Smooth muscle cell (in vitro differentiated cells): ENCODE measurements at regions not wholly inside any gene's neighbourhood (a gene's known extent, or its start where the extent isn't known, plus 50 kb on each side); places are given as distances from the start of the nearest gene placed in this dataset.

Experiments used
- DNase-seq: peaks from one replicate; lab custom pipeline; 2025; ENCODE audit not compliant: unreplicated experiment; lab: John Stamatoyannopoulos, UW
- H2AFZ ChIP-seq: fragments of 200-600 bp; sonication (generic); 2 replicates; pipeline ENCODE4 v1.6.0; 2016; ENCODE audit warnings: antibody characterized with exemption, low read depth, mild to moderate bottlenecking
- H3F3A ChIP-seq: fragments of 200-600 bp; sonication (generic); 2 replicates; pipeline ENCODE4 v1.6.0; 2017; ENCODE audit warnings: antibody characterized with exemption, low read depth
- H3K27ac ChIP-seq: fragments of 200-600 bp; sonication (generic); 2 replicates; pipeline ENCODE4 v1.5.1; 2016; ENCODE audit warnings: low read depth, mild to moderate bottlenecking
- H3K27me3 ChIP-seq: fragments of 200-600 bp; sonication (generic); 2 replicates; pipeline ENCODE4 v1.6.1; 2016; ENCODE audit warnings: low read depth, mild to moderate bottlenecking
- H3K36me3 ChIP-seq: fragments of 200-600 bp; sonication (generic); 2 replicates; pipeline ENCODE4 v1.5.1; 2016; ENCODE audit warnings: low read depth
- H3K4me1 ChIP-seq: fragments of 200-600 bp; sonication (generic); 2 replicates; pipeline ENCODE4 v1.5.1; 2016; ENCODE audit warnings: low read depth
- H3K4me2 ChIP-seq: fragments of 200-600 bp; sonication (generic); 2 replicates; pipeline ENCODE4 v1.6.0; 2016; ENCODE audit warnings: mild to moderate bottlenecking
- H3K4me3 ChIP-seq: fragments of 200-600 bp; sonication (generic); 2 replicates; pipeline ENCODE4 v1.5.1; 2016; ENCODE audit warnings: mild to moderate bottlenecking
- H3K79me2 ChIP-seq: fragments of 200-600 bp; sonication (generic); 2 replicates; pipeline ENCODE4 v1.6.0; 2016; ENCODE audit warnings: low read depth, mild to moderate bottlenecking
- H3K9ac ChIP-seq: fragments of 200-600 bp; sonication (generic); 2 replicates; pipeline ENCODE4 v1.6.0; 2016; ENCODE audit warnings: low read depth
- H3K9me3 ChIP-seq: fragments of 200-600 bp; sonication (generic); replicated peaks from 2 replicates; pipeline ENCODE4 v1.5.1; 2016; ENCODE audit warnings: low read depth
- H4K20me1 ChIP-seq: fragments of 200-600 bp; sonication (generic); 2 replicates; pipeline ENCODE4 v1.6.0; 2016; ENCODE audit warnings: low read depth
- WGBS: methylation state at CpG from one replicate; pipeline ENCODE4 v1.1.7; 2016; ENCODE audit warnings: low lambda C conversion rate; 5-methylcytosine and 5-hydroxymethylcytosine counted together
- TF ChIP-seq, protein P1 (sequence below): fragments of 200-600 bp; sonication (generic); IDR thresholded peaks from 2 replicates; pipeline ENCODE4 v1.5.1; 2017; ENCODE audit warnings: borderline replicate concordance, mild to moderate bottlenecking, antibody characterized with exemption; ENCODE audit not compliant: insufficient read depth, poor library complexity, severe bottlenecking

DNA sequence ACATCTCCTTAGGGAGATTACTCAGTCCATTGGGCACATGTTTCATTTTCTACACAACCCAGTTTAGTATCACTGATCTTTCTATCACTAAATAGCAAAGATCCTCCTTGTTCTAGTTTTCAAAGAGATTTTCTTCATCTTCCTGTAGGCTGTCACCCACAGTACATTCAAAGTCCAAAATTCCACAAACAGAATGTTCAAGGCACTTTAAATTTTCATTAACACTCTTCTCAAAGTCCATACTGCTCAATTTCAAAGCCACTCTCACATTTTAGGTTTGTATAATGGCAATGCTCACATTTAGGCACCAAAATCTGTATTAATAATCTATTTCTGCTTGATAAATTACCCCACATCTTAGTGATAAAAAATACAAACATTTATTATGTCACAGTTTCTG, 152.8 kb downstream of the FSIP2 start:
- H3F3A ChIP-seq, result no peaks in the 10 kb centered on the region
- no peaks in the 10 kb centered on the region for H3K79me2 ChIP-seq
- TF ChIP-seq, protein P1, sequence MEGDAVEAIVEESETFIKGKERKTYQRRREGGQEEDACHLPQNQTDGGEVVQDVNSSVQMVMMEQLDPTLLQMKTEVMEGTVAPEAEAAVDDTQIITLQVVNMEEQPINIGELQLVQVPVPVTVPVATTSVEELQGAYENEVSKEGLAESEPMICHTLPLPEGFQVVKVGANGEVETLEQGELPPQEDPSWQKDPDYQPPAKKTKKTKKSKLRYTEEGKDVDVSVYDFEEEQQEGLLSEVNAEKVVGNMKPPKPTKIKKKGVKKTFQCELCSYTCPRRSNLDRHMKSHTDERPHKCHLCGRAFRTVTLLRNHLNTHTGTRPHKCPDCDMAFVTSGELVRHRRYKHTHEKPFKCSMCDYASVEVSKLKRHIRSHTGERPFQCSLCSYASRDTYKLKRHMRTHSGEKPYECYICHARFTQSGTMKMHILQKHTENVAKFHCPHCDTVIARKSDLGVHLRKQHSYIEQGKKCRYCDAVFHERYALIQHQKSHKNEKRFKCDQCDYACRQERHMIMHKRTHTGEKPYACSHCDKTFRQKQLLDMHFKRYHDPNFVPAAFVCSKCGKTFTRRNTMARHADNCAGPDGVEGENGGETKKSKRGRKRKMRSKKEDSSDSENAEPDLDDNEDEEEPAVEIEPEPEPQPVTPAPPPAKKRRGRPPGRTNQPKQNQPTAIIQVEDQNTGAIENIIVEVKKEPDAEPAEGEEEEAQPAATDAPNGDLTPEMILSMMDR, result no peak
- DNase-seq, result no peak
- H3K4me2 ChIP-seq, result no peak overlapping the region
- no peak overlapping the region for H3K27ac ChIP-seq
- no peaks in the 10 kb centered on the region for H3K36me3 ChIP-seq
- H3K27me3 ChIP-seq, result no peaks in the 10 kb centered on the region
- no peaks in the 10 kb centered on the region for H3K9me3 ChIP-seq
- H3K9ac ChIP-seq, result no peak overlapping the region
- H3K4me3 ChIP-seq, result no peak overlapping the region
- H3K4me1 ChIP-seq, result no peaks in the 10 kb centered on the region
- H4K20me1 ChIP-seq, result no peaks in the 10 kb centered on the region
- H2AFZ ChIP-seq, result no peak overlapping the region

DNA sequence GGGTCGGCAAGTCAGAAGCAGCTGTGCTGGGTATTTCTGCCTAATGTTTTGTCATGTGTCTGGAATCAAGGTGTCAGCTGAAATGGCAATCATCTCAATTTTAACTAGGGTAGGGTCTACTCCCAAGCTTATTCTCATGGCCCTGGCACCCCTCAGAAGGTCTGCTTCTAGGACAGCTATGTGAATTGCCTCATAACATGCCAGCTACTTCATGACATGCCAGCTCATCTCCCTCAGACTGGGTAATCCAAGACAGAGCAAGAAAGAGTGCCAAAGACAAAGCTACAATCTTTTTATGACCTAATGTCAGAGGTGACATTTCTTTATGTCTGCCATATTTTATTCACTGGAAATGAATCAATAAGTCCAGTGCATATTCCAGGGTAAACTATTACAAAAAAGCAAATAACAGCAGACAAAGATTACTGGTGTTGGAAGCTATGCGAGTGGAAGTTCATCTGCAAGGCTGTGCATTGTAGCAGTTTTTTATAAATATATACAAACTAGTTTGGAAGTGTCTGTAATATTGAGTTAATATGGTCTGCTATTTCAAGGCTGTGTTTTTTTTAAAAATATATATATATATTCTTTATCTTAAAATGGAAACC, 153.3 kb downstream of the FSIP2 start:
- TF ChIP-seq, protein P1, result no peak
- no peak overlapping the region for H3K4me3 ChIP-seq

DNA sequence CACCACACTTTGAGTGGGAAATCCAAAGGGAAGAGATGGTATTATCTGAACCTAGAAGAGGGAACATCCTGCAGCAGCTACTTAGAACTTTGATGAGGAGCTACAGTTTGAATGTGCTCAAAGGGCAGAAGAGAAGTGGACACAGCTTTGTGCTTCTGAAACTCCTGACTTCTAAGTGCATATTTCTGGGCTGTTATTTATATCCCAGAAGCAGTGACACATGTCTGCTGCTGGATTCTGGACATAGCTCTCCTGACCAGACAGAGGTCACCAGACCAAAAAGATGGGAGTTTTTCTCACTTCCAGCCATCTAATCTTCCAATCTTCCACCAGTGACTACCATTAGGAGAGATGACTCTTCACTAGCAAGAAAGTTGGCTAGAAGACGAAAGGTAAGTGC, 153.9 kb downstream of the FSIP2 start:
- no peaks in the 10 kb centered on the region for H3K79me2 ChIP-seq
- H3K9ac ChIP-seq, result no peak overlapping the region
- no peaks in the 10 kb centered on the region for H3K27me3 ChIP-seq
- no peak overlapping the region for H2AFZ ChIP-seq
- no peaks in the 10 kb centered on the region for H4K20me1 ChIP-seq
- no peaks in the 10 kb centered on the region for H3K9me3 ChIP-seq
- TF ChIP-seq, protein P1, result no peak
- H3K4me2 ChIP-seq, result no peak overlapping the region
- H3K36me3 ChIP-seq, result no peaks in the 10 kb centered on the region
- no peak overlapping the region for H3K27ac ChIP-seq
- WGBS, result 93% methylated on average over 1 of the region's 1 CpG
- H3K4me1 ChIP-seq, result no peaks in the 10 kb centered on the region
- H3F3A ChIP-seq, result no peaks in the 10 kb centered on the region
- no peak overlapping the region for H3K4me3 ChIP-seq
- no peak for DNase-seq

More for the DNA sequence above, 153.3 kb downstream of the FSIP2 start:
- no peak overlapping the region for H3K4me2 ChIP-seq
- H3K4me1 ChIP-seq, result no peaks in the 10 kb centered on the region
- no peaks in the 10 kb centered on the region for H3K9me3 ChIP-seq
- H2AFZ ChIP-seq, result no peak overlapping the region
- H3K27me3 ChIP-seq, result no peaks in the 10 kb centered on the region
- H4K20me1 ChIP-seq, result no peaks in the 10 kb centered on the region
- no peak overlapping the region for H3K9ac ChIP-seq
- H3K79me2 ChIP-seq, result no peaks in the 10 kb centered on the region
- no peaks in the 10 kb centered on the region for H3F3A ChIP-seq
- WGBS, result 89% methylated on average over 2 of the region's 2 CpGs
- no peak for DNase-seq
- no peak overlapping the region for H3K27ac ChIP-seq
- no peaks in the 10 kb centered on the region for H3K36me3 ChIP-seq

DNA sequence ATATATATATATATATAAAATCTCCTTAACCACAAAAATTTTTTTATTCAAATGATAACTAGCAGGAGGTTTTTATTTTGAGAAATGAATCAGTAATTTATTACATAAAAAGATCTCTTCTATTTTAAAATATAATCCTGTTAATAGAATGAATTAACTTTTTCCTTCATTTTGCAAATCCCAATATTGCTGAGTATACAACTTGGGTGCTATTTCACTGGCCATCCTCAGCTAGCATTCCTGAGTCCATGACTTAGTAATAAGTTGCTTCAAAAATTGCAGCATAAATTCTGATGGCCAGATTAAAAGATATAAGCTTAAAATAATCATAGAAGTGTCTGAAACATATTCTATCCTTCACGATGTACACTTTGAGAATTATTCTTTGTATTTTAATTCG, 155.6 kb downstream of the FSIP2 start:
- no peaks in the 10 kb centered on the region for H3K36me3 ChIP-seq
- no peaks in the 10 kb centered on the region for H4K20me1 ChIP-seq
- H2AFZ ChIP-seq, result no peak overlapping the region
- H3K27ac ChIP-seq, result no peak overlapping the region
- H3K4me3 ChIP-seq, result no peak overlapping the region
- 89% methylated on average over 2 of the region's 2 CpGs for WGBS
- TF ChIP-seq, protein P1, result no peak
- H3K79me2 ChIP-seq, result no peaks in the 10 kb centered on the region
- H3K4me2 ChIP-seq, result no peak overlapping the region
- no peaks in the 10 kb centered on the region for H3K4me1 ChIP-seq
- DNase-seq, result no peak
- H3K27me3 ChIP-seq, result no peaks in the 10 kb centered on the region
- H3F3A ChIP-seq, result no peaks in the 10 kb centered on the region
- H3K9me3 ChIP-seq, result no peaks in the 10 kb centered on the region
- H3K9ac ChIP-seq, result no peak overlapping the region
